ENCODE measurements at regions not wholly inside any gene's neighbourhood (a gene's known extent, or its start where the extent isn't known, plus 50 kb on each side); places are given as distances from the start of the nearest gene placed in this dataset.

DNA sequence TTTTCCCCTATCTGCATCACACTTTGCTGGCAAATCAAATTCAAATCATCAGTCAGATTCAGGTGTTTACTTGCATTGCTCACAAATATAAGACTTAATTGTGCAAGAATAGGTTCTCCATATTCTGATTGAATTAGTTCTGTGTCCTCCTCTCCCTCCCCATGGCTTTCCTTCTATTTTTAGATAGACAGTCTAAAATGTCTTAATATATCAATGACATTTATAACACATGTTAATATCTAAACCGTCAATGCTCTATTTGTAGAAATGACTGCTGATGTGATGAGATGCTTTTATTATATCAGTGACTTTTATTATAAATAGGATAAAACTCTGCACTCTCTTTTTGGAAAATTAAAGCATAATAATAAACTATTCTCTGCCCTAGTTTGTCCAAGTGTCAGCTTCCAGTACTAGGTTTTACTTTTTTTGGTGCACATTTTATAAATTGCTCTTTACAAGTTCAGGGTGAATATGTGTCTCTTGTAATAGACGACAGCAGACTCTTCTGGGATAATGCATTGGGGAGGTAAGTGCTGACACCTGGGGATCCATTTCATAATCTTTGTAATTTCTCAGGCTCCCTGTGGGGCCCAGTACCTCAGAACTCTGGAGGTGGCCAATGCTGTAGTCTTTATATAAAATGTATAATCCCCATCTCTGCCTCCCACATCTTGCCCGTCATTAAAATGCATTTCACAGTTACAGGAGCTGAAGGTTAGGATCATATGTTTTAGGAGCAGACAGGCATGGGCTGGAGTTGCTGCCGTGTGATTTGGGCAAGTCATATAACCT, 321.5 kb downstream of the BRINP1 start:
- DNase-seq = no peak

DNA sequence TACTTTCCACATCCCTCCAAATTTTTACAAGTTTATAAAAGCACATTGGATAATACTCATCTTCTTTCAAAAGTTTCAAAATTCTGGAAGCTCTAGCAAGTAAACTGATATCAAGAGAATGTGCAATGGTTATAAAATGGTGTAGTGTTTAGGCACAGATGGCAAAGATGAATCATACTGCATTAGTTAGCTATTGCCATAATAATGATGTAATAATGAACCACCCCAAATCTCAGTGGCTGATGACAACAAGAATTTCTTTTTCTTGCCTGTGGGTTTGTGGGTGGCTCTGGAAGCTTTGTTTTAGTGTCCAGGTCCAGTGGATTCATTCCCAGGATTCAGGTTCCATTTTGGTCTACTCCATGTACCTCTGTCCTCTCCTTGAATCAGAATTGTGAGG, 319.0 kb downstream of the BRINP1 start:
- DNase-seq = no peak

DNA sequence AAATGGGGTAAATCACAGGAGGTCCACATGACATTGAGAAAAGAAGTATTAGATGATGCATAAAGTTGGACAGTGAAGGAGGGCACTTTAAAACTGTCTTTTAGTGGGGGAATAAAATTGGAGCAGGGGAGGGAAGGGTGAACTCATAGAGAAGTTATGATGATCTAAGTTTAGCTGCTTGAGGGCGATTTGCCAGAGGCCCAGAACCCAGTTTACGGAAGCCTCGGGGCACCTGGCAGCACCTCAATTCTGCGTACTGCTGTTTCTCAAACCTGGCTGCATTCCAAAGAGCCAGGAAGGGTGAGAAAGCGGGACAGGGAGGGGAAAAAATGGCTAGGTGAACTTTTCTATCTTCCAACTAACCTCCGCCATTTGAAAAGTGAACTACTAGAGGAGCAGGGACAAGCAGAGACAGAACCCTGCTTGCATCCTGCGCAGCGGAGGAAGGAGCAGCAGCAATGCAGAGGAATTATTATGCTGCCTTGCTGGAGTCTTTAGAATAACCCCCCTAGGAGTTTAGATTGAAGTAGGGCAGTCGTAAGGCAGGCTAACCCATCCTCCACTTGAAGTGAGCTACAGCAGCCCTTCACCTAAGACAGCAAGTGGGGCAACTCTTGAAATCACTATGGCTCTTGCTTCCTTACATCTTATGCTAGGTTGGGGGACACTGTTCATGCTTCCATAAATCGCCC, 316.8 kb downstream of the BRINP1 start:
- no peak for DNase-seq

DNA sequence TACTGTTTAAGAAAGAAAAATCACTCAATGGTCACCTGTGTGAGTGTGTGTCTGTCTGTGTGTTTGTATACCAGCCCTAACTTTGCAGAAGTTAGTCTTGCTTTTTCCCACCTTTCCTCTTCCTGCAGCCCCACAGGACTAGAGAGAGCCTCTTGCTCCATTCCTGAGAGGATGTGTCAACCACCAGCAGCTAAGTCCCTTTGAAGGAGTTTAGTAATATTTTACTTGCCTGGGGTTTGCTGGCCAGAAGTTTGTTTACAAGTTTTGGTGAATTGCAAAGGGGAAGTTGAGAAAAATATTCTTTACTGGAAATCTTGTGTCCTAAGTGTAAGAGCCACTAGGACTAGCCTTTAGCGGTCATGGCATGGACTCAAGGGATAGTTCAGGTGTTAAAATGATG, 316.2 kb downstream of the BRINP1 start:
- DNase-seq = no peak

DNA sequence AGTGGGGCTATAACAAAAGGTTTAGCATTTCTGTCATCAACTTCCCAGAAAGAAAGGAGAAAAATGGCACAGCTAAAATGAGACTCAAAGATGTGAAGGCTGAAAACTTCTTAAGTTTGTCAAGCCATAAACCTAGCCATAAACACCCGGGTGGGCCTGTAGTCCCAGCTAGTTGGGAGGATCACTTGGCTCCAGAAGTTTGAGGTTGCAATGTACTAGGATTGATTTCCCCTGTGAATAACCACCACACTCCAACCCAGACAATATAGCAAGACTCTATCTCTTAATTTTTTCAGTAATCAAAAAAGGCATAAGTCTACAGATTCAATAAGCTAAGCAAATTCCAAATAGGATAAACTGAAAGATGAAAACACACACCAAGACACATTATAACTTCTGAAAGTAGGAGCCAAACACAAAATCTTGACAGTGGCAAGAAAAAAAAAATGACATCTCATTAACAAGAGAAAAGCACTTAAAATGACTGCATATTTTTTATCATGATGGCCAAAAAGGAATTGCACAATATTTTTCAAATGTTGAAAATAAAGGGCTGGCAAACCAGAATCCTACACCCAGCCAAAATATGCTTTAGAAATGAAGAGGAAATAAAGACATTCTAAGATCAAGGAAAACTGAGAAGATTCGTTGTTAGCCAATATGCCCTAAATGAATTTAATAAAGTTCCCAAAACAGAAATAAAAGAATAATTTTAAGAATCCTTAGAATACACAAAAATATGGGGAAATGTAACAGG, 308.4 kb downstream of the BRINP1 start:
- DNase-seq = no peak

DNA sequence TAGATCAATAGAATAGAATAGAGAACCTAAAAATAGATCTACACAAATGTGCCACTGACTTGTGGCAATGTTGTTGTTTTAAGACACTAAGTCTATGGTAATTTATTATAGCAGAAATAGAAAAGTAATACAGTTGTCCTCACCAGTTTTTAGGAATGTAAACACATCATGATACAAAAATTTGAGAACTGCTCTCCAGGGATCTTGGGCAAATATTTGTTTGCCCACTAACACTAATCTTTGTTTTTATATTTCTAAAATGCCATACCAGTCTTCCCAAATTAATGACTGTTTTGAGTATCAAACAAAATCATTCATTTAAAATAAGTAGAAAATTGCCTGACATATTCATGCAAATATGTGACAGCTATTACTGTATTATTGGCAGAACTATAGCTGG, 297.6 kb downstream of the BRINP1 start:
- no peak for DNase-seq

DNA sequence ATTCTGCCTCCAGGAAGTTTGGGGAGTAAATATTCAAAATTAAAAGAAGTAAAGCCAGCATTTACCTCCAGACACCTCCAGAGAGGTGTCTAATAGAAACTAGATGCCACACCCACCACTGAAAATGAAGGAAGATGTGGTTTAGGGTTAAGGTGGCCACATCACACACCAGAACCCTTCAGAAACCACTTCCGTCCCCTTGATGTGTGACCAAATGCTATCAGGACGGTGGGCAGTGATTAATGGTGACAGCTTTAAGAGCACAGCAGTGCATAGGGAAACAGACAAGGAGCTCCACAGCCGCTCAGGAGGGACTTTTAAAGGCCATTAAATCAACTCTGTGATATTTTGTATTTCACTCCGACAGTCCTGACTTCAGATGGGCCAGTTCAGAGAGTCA, 295.2 kb downstream of the BRINP1 start:
- DNase-seq = no peak

DNA sequence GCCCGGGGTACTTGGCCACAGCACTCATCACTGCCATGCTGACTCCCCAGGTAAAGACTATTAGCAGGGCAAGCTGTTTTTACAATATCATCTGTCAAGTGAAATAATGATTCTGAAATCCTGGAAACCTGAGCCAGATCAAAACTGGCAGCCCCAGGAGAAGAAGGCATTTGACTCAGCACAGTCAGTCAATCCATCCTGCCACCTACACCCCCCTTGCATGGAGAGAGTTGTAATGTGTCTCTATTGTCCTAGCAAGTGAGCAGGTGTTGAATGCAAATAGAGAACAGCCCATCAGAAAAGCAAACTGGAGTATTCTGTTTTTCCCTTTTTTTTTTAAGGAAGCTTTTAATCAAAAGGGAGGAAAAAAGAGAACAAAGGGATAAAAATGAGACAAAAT, 291.2 kb downstream of the BRINP1 start:
- DNase-seq = no peak

DNA sequence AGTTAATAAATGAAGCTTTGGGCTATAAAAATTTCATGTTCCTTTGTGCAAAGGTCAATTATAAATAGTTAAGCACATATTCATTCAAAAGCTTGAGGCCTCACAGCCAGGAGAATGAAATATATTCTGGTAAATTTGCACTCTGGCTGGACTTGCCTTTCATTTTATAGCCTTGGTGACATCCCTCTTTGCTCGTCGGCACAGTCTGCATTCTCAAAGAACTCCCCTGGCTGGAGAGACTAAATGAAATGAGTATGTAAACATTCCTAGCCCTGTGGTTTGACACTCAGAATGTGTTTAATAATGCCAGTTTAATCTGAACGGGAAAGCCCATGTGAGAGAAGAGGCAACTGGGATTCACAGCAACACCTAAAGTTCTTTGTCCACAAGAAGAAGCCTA, 285.6 kb downstream of the BRINP1 start:
- DNase-seq = no peak

DNA sequence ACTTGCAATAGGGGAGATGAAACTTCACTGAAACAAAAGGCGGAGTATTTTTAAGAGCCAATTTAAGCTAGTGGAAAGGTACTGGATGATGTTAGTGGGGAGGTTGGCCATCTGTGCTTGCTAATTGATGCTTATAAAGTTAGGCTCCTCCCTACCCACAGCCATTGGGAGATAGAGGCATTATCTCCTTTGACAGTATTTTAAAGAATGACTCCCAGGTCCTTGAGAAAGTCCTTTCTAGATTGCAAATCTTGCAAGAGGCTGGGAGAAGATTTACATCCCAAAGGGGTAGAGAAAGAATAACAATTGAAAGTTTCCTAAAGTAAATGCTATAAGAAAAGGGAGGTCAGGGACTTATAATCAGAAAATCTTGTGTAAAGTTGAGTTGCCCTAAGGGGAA, 282.6 kb downstream of the BRINP1 start:
- DNase-seq = no peak

DNA sequence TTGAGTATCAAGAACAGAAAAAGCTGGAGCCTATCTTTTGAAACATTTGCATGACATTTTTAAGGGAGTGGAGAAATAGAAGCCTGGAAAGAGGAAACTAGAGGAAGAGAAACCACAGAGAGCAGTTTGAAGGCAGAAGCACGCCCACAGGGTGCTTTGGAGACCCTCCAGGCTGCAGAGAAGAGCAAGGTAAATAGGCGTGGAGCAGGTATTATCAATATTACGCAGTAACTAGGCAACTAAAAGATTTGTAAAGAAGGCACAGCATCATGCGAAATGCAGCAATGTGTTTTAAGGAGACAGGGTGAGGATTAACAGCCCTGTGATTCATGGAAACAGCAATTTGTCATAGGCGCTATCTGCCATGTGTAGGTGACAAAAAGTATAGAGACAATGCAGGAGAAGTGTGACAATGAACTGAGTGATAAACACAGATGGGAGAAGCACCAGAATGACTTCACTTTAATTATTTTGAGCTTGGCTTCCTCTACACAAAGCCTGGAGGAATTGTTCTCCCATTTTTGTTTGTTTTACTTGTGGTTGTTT, 281.2 kb downstream of the BRINP1 start:
- DNase-seq = no peak

DNA sequence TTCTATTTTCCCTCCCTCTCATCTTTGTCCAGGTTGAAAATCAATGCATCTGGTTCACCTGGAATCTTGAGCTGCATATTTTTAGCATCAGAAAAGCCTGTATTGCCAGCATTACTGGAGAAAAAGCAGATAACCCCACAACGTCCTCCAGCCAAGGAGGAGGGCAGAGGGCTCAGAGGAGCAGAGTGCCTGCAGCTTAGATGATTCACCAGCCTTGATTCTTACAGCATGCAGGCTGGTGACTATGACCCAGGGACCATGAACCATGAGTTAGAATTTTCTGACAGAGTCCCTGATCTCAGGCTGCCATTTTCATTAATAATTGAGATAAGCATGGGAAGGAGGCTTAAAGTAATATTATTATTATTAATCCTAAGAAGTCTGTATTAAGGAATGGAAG, 278.2 kb downstream of the BRINP1 start:
- DNase-seq = no peak

DNA sequence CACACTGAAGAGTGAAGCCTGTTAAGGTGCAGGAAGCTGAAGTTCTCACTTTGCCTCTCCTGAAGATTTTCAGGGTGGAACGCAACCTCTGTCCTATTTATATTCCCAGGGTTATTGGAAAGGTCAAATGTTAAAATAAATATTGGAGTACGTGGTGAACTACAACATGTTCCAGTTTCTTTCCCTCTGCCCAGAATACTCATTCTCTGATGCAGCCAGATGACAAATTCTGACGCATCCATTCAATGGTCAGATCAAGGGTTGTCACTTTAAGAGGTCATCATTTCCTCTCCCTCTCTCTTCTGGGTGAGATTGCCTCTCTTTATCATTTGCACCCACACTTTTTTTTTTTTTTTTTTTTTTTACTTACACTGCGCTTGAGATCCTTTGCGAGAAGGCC, 277.1 kb downstream of the BRINP1 start:
- no peak for DNase-seq

DNA sequence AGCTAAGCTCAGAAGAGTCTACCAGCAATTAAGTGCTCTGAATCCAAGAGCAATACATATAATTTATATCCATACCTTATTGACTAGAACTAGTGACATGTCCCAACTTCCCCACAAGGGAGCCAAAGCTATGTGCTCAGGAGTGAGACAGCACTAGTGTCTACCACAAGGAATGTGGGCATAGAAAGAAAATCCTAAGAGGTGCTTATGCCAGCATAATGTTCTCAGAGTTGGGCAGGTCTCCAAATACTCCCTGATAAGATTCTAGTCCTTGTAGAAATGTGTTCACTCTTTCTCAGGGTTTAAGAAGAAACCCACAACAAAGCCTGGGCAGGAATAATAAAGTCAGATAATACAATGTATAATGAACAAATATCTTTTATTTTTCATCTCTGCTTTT, 275.1 kb downstream of the BRINP1 start:
- no peak for DNase-seq

DNA sequence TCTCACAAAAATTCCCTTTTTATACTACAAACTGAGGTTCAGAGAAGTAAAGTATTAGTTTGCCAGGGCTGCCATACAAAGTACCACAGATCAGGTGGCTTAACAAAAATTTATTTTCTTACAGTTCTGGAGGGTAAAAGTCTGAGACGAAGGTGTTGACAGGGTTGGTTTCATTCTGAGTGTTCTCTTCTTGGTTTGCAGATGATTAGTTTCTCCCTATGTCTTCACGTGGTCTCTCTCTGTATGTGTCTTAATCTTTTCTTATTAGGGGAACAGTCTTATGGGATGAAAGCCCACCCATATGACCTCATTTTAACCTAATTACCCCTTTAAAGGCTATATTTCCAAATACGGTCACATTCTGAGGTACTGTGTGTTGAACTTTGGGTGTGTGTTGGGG, 274.2 kb downstream of the BRINP1 start:
- no peak for DNase-seq

DNA sequence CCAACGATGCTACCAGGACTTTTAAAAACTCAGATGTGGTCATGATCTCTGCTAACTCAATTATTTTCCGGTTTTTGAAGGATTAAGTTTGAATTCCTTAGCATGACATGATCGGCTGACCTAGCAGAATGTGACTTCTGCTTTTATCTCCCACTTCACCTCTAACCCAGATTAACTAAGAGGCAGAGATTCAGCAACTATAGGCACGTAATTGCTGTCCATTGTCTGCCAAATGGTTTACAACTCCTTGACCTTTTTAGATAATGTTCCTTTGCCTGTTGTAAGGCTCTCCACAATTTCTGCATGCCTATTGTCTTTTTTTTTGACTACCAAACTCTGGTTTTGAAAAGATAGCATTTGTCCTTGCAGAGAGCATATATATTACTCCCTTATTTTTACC, 268.2 kb downstream of the BRINP1 start:
- DNase-seq = no peak

DNA sequence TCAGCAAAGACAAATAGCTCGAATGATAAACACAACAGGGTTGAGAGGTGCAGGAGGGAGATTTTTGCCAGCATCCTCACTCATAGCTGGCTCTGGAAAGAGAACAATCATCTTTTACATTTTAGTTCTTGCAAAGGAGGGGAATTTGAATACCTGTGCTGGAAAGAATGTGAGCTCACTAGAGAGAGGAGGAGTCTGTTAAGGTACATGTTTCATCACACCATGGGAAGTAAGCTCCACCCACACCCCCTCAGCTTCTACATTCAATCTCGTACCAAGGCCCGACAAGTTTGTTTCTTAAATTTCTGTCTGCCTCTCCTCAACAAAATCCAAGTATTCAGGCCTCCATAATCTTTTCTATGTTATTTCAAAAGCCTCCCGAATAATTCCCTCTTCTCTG, 254.6 kb downstream of the BRINP1 start:
- no peak for DNase-seq
